Body of pancreas (tissue), 4 donors: ENCODE measurements at regions not wholly inside any gene's neighbourhood (a gene's known extent, or its start where the extent isn't known, plus 50 kb on each side); places are given as distances from the start of the nearest gene placed in this dataset.

Experiments
- CTCF ChIP-seq, 7 experiments: fragments of 450-650 bp in 4 of 7; fragments of 200-600 bp in 3 of 7; sonication (generic) in 3 of 7; IDR thresholded peaks; one replicate each; pipeline ENCODE4 v1.5.1; 2016 to 2019; ENCODE audit warnings: antibody characterized with exemption in 7 of 7
- POLR2A ChIP-seq, 3 donors: fragments of 450-650 bp; IDR thresholded peaks; one replicate each; pipeline ENCODE4 v1.6.1; 2016; ENCODE audit warnings: antibody characterized with exemption in 3 of 3, mild to moderate bottlenecking in 2 of 3

GRCh38 chr14:23722675-23723074 lies 86.5 kb downstream of the DHRS2 start:
- TF ChIP-seq CTCF (IDR thresholded peaks at IDR 0.05) (no peak), POLR2A (IDR thresholded peaks at IDR 0.05) (no peak)
